ENCODE measurements at regions not wholly inside any gene's neighbourhood (a gene's known extent, or its start where the extent isn't known, plus 50 kb on each side); places are given as distances from the start of the nearest gene placed in this dataset.

- TF ChIP-seq, protein P1, sequence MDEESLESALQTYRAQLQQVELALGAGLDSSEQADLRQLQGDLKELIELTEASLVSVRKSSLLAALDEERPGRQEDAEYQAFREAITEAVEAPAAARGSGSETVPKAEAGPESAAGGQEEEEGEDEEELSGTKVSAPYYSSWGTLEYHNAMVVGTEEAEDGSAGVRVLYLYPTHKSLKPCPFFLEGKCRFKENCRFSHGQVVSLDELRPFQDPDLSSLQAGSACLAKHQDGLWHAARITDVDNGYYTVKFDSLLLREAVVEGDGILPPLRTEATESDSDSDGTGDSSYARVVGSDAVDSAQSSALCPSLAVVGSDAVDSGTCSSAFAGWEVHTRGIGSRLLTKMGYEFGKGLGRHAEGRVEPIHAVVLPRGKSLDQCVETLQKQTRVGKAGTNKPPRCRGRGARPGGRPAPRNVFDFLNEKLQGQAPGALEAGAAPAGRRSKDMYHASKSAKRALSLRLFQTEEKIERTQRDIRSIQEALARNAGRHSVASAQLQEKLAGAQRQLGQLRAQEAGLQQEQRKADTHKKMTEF (CRISPR knock-in tag; IDR thresholded peaks at IDR 0.05), result no peak
- TF ChIP-seq HNRNPL (IDR thresholded peaks at IDR 0.05; ENCODE audit: low read depth, low read length) (no peak), HDAC6 (IDR thresholded peaks at IDR 0.05; ENCODE audit: low read depth, low read length) (no peak), RBAK (CRISPR knock-in tag; IDR thresholded peaks at IDR 0.05) (no peak), NFE2L1 (CRISPR knock-in tag; IDR thresholded peaks at IDR 0.05; ENCODE audit: borderline replicate concordance) (no peak), HIVEP1 (CRISPR knock-in tag; IDR thresholded peaks at IDR 0.05) (no peak), SCMH1 (CRISPR knock-in tag; IDR thresholded peaks at IDR 0.05; ENCODE audit: borderline replicate concordance) (no peak), PPARG (CRISPR knock-in tag; conservative IDR thresholded peaks at IDR 0.05) (no peak), ZBTB10 (CRISPR knock-in tag; IDR thresholded peaks at IDR 0.05; ENCODE audit: borderline replicate concordance) (no peak), EZH2 (conservative IDR thresholded peaks at IDR 0.05; ENCODE audit: low read depth, low read length) (no peak), KLF11 (CRISPR knock-in tag; IDR thresholded peaks at IDR 0.05) (no peak)
Measured at GRCh38 chr1:104797982-104798381, 1048.3 kb downstream of the AMY1C start.
